ENCODE measurements at regions not wholly inside any gene's neighbourhood (a gene's known extent, or its start where the extent isn't known, plus 50 kb on each side); places are given as distances from the start of the nearest gene placed in this dataset.

DNA sequence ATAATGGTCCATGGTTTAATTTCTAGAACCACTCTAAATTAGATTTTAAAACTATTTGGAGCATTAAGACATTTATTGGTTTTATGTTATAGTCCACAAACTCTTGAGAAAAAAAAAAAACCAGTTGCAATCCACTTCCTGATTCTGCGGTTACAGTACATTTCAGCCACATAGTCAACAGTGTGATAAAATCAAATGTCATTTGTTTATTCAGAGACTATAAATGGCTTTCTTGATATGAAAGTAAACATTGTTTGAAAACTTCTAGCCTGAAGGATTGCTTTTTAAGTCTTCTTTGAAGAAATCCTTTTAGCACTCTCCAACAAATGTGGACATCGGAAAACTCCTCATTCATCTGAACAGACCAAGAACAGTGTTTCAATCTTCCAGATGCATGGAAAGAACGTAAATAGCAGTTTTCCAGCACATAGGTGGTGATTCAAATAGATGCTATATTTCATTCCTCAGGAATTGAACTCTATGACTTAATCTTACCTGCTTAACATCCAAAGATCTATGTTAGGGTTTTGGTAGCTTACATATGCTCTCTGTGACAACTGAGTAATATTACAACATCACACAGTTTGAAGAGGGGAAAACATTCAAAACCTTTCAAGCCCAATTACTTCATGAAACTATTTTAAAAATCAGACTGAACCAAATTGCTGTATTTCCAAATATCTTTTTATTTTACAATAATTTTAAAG is 87.8 kb upstream of the UBE2E2 start:
- TF ChIP-seq, protein P1, sequence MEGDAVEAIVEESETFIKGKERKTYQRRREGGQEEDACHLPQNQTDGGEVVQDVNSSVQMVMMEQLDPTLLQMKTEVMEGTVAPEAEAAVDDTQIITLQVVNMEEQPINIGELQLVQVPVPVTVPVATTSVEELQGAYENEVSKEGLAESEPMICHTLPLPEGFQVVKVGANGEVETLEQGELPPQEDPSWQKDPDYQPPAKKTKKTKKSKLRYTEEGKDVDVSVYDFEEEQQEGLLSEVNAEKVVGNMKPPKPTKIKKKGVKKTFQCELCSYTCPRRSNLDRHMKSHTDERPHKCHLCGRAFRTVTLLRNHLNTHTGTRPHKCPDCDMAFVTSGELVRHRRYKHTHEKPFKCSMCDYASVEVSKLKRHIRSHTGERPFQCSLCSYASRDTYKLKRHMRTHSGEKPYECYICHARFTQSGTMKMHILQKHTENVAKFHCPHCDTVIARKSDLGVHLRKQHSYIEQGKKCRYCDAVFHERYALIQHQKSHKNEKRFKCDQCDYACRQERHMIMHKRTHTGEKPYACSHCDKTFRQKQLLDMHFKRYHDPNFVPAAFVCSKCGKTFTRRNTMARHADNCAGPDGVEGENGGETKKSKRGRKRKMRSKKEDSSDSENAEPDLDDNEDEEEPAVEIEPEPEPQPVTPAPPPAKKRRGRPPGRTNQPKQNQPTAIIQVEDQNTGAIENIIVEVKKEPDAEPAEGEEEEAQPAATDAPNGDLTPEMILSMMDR (IDR thresholded peaks at IDR 0.05), result no peak
- TF ChIP-seq FOXM1 (IDR thresholded peaks at IDR 0.05; ENCODE audit: low read depth), result no peak
- TF ChIP-seq GATA2 (CRISPR knock-in tag; IDR thresholded peaks at IDR 0.05), result no peak
- TF ChIP-seq SIN3A (IDR thresholded peaks at IDR 0.05; ENCODE audit: borderline replicate concordance, low read depth, low read length), result no peak
- TF ChIP-seq, protein P2, sequence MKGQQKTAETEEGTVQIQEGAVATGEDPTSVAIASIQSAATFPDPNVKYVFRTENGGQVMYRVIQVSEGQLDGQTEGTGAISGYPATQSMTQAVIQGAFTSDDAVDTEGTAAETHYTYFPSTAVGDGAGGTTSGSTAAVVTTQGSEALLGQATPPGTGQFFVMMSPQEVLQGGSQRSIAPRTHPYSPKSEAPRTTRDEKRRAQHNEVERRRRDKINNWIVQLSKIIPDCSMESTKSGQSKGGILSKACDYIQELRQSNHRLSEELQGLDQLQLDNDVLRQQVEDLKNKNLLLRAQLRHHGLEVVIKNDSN (IDR thresholded peaks at IDR 0.05; ENCODE audit: borderline replicate concordance, low read depth), result no peak
- no peak for TF ChIP-seq POLR2AphosphoS5 (IDR thresholded peaks at IDR 0.05; ENCODE audit: low read depth, low read length)
- no peak for TF ChIP-seq RXRA (IDR thresholded peaks at IDR 0.05; ENCODE audit: borderline replicate concordance, low read depth)
- TF ChIP-seq TCF12 (IDR thresholded peaks at IDR 0.05), result no peak
- no peak for TF ChIP-seq EP300 (IDR thresholded peaks at IDR 0.05; ENCODE audit: borderline replicate concordance in 1 of 2, low read depth in 1 of 2, low read length in 1 of 2)
- TF ChIP-seq, protein P3, sequence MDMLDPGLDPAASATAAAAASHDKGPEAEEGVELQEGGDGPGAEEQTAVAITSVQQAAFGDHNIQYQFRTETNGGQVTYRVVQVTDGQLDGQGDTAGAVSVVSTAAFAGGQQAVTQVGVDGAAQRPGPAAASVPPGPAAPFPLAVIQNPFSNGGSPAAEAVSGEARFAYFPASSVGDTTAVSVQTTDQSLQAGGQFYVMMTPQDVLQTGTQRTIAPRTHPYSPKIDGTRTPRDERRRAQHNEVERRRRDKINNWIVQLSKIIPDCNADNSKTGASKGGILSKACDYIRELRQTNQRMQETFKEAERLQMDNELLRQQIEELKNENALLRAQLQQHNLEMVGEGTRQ (IDR thresholded peaks at IDR 0.05; ENCODE audit: borderline replicate concordance, low read depth, low read length), result no peak
- TF ChIP-seq FOSL2 (IDR thresholded peaks at IDR 0.05; ENCODE audit: borderline replicate concordance, low read depth), result no peak
- TF ChIP-seq NRF1 (IDR thresholded peaks at IDR 0.05; ENCODE audit: low read depth, low read length), result no peak
- no peak for TF ChIP-seq JUND (IDR thresholded peaks at IDR 0.05)

Data from SK-N-SH (cell line).